GM10266 (cell line): ENCODE measurements at regions not wholly inside any gene's neighbourhood (a gene's known extent, or its start where the extent isn't known, plus 50 kb on each side); places are given as distances from the start of the nearest gene placed in this dataset.

Experiments used
- DNase-seq: peaks from one replicate; pipeline ENCODE4 v3.0.0; 2012; ENCODE audit errors: extremely low spot score
- CTCF ChIP-seq: IDR thresholded peaks from 2 replicates; pipeline ENCODE4 v1.5.1; 2012; ENCODE audit warnings: mild to moderate bottlenecking, low read depth; ENCODE audit not compliant: control insufficient read depth, insufficient read depth; ENCODE audit errors: missing control alignments

- DNase-seq, result no peak
These were observed 887.5 kb downstream of the FAT4 start for GRCh38 chr4:126202226-126202625.

GRCh38 chr4:126207910-126208309 is 893.2 kb downstream of the FAT4 start:
- no peak for DNase-seq
- no peak for TF ChIP-seq CTCF

More at GRCh38 chr4:126202226-126202625, 887.5 kb downstream of the FAT4 start:
- TF ChIP-seq CTCF, result no peak

- TF ChIP-seq CTCF, result no peak
- no peak for DNase-seq
These were observed 894.4 kb downstream of the FAT4 start for GRCh38 chr4:126209147-126209546.

- no peak for TF ChIP-seq CTCF
- DNase-seq, result no peak
These were observed 899.2 kb downstream of the FAT4 start for GRCh38 chr4:126213996-126214395.

GRCh38 chr4:126215759-126216158 is 901.0 kb downstream of the FAT4 start:
- no peak for DNase-seq
- no peak for TF ChIP-seq CTCF

- TF ChIP-seq CTCF, result no peak
- no peak for DNase-seq
These were observed 901.9 kb downstream of the FAT4 start for GRCh38 chr4:126216611-126217010.

- TF ChIP-seq CTCF, result no peak
- DNase-seq, result no peak
These were observed 906.5 kb downstream of the FAT4 start for GRCh38 chr4:126221282-126221681.
